GM12892 (cell line): ENCODE measurements at regions not wholly inside any gene's neighbourhood (a gene's known extent, or its start where the extent isn't known, plus 50 kb on each side); places are given as distances from the start of the nearest gene placed in this dataset.

ENCODE experiments used
- POLR2A ChIP-seq: IDR thresholded peaks from 2 replicates; pipeline ENCODE4 v1.6.1; 2011; ENCODE audit warnings: low read depth, low read length, control low read depth
- POLR2AphosphoS5 ChIP-seq: IDR thresholded peaks from 2 replicates; pipeline ENCODE4 v1.6.1; 2011; ENCODE audit warnings: low read depth, low read length, control low read depth

DNA sequence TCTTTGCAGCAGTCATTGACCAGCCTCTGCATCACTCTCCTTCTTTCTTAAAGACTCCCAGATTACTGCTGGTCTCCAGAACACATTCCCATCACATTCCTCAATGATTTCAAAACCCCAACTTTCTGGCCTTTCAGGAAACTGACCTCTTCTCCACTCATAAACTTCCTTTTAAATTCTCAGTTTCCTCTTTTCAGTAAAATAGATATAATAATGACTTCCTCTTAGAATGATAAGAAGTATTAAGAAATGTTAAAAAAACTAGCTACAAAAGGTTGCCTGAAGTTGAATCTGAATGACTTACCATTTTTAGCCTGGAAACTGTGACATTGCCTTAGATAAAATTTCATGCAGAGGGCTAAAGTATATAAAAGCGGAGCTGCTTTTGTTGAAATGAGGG lies 239.3 kb downstream of the OGFRL1 start:
- TF ChIP-seq POLR2AphosphoS5 (no peak), POLR2A (no peak)
